Mesenchymal stem cell (in vitro differentiated cells and primary cell): ENCODE measurements at regions not wholly inside any gene's neighbourhood (a gene's known extent, or its start where the extent isn't known, plus 50 kb on each side); places are given as distances from the start of the nearest gene placed in this dataset.
A peak's percentile ranks its signal among the peaks of the same experiment; 100 is the strongest.

ENCODE experiments used
- DNase-seq: peaks from one replicate; pipeline ENCODE4 v3.0.0-alpha.2; 2013
- H2AFZ ChIP-seq: one replicate; pipeline ENCODE4 v1.6.1; 2013; ENCODE audit warnings: low read depth, mild to moderate bottlenecking, control low read depth, inconsistent platforms, low read length, moderate library complexity
- H2AK5ac ChIP-seq: 2 replicates; pipeline ENCODE4 v1.6.1; 2013; ENCODE audit warnings: low read length, moderate library complexity, mild to moderate bottlenecking, inconsistent platforms; ENCODE audit not compliant: severe bottlenecking
- H2BK120ac ChIP-seq: one replicate; pipeline ENCODE4 v1.6.1; 2013; ENCODE audit warnings: low read depth, mild to moderate bottlenecking, inconsistent platforms, low read length, moderate library complexity
- H2BK12ac ChIP-seq, 2 experiments: one replicate each; pipeline ENCODE4 v1.6.1; 2013; ENCODE audit warnings: inconsistent platforms in 2 of 2, low read length in 2 of 2, mild to moderate bottlenecking in 2 of 2, moderate library complexity in 2 of 2, control low read depth in 1 of 2
- H2BK15ac ChIP-seq: one replicate; pipeline ENCODE4 v1.6.1; 2013; ENCODE audit warnings: mild to moderate bottlenecking, low read depth, inconsistent platforms; ENCODE audit not compliant: poor library complexity, severe bottlenecking
- H2BK5ac ChIP-seq: 2 replicates; pipeline ENCODE4 v1.6.1; 2013; ENCODE audit warnings: low read depth, mild to moderate bottlenecking, low read length, control low read depth, inconsistent platforms; ENCODE audit not compliant: poor library complexity, severe bottlenecking
- H3K14ac ChIP-seq, 2 experiments: one replicate each; pipeline ENCODE4 v1.6.1; 2013; ENCODE audit warnings: inconsistent platforms in 2 of 2, low read length in 2 of 2, control low read depth in 1 of 2, mild to moderate bottlenecking in 1 of 2, moderate library complexity in 1 of 2
- H3K18ac ChIP-seq, 2 experiments: one replicate each; pipeline ENCODE4 v1.6.1; 2013; ENCODE audit warnings: inconsistent platforms in 2 of 2, low read length in 2 of 2, control low read depth in 1 of 2, low read depth in 1 of 2, mild to moderate bottlenecking in 1 of 2
- H3K23ac ChIP-seq, 2 experiments: one replicate each; pipeline ENCODE4 v1.6.1; 2013; ENCODE audit warnings: inconsistent platforms in 2 of 2, low read length in 2 of 2, mild to moderate bottlenecking in 2 of 2, moderate library complexity in 2 of 2, control low read depth in 1 of 2
- H3K27ac ChIP-seq: 2 replicates; pipeline ENCODE4 v1.5.1; 2013; ENCODE audit warnings: mild to moderate bottlenecking, moderate library complexity, low read length, control low read depth, inconsistent platforms; ENCODE audit not compliant: poor library complexity, severe bottlenecking
- H3K27me3 ChIP-seq, 2 experiments: 2 replicates each; pipeline versions ENCODE4 v1.6.1 to v1.7.0; 2013; ENCODE audit warnings: low read length in 2 of 2, mild to moderate bottlenecking in 2 of 2, moderate library complexity in 2 of 2, control low read depth in 1 of 2, inconsistent platforms in 1 of 2; ENCODE audit not compliant: control insufficient read depth in 1 of 2, insufficient read depth in 1 of 2
- H3K36me3 ChIP-seq, 2 experiments: 2 replicates each; pipeline versions ENCODE4 v1.6.1 to v1.7.0; 2013; ENCODE audit warnings: low read length in 2 of 2, control low read depth in 1 of 2, inconsistent platforms in 1 of 2, low read depth in 1 of 2, mild to moderate bottlenecking in 1 of 2; ENCODE audit not compliant: insufficient read depth in 2 of 2, control insufficient read depth in 1 of 2
- H3K4ac ChIP-seq, 2 experiments: one replicate each; pipeline ENCODE4 v1.6.1; 2013; ENCODE audit warnings: inconsistent platforms in 2 of 2, low read length in 2 of 2, mild to moderate bottlenecking in 2 of 2, moderate library complexity in 2 of 2, control low read depth in 1 of 2, low read depth in 1 of 2
- H3K4me1 ChIP-seq: 2 replicates; pipeline ENCODE4 v1.6.1; 2013; ENCODE audit warnings: low read depth, low read length, control low read depth; ENCODE audit not compliant: control insufficient read depth, insufficient read depth
- H3K4me2 ChIP-seq: 2 replicates; pipeline ENCODE4 v1.6.1; 2013; ENCODE audit warnings: low read length, mild to moderate bottlenecking, inconsistent platforms; ENCODE audit not compliant: poor library complexity, severe bottlenecking
- H3K4me3 ChIP-seq, 2 experiments: 2 replicates each; pipeline versions ENCODE4 v1.5.1 to v1.7.0; 2013; ENCODE audit warnings: low read length in 2 of 2, mild to moderate bottlenecking in 2 of 2, control low read depth in 1 of 2, low read depth in 1 of 2; ENCODE audit not compliant: insufficient read depth in 1 of 2
- H3K79me1 ChIP-seq: replicated peaks from 2 replicates; pipeline ENCODE4 v1.6.1; 2013; ENCODE audit warnings: mild to moderate bottlenecking, control low read depth, low read length, inconsistent platforms; ENCODE audit not compliant: poor library complexity, severe bottlenecking
- H3K9ac ChIP-seq: 2 replicates; pipeline ENCODE4 v1.7.0; 2013; ENCODE audit warnings: mild to moderate bottlenecking, low read length, moderate library complexity
- H3K9me3 ChIP-seq: 2 replicates; pipeline ENCODE4 v1.7.0; 2013; ENCODE audit warnings: mild to moderate bottlenecking, low read length; ENCODE audit not compliant: control insufficient read depth
- H4K8ac ChIP-seq: one replicate; pipeline ENCODE4 v1.6.1; 2013; ENCODE audit warnings: inconsistent platforms, mild to moderate bottlenecking, low read length, moderate library complexity
- H4K91ac ChIP-seq: one replicate; pipeline ENCODE4 v1.6.1; 2013; ENCODE audit warnings: mild to moderate bottlenecking, low read length, inconsistent platforms
- WGBS: methylation state at CpG from one replicate; pipeline ENCODE4 v1.1.7; 2013; ENCODE audit warnings: mixed read lengths; 5-methylcytosine and 5-hydroxymethylcytosine counted together

DNA sequence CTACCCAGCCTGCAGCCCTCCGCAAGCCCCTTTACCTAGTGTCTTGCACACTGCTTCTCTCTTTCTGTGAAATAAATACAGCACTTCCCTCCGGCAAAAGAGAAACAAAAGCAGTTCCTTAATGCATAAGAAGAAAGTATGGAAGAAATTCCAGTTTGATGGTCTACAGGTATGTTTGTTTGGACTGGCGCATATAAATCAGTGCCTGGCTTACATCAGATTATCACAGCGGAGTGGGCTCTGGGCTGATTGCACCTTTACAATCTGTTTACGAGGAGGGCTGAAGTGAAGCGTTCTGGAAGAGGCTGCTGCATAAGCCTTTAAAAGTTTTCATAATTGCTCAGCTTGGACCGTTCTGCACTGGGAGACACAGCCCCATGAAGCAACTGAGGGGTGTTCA lies 153.5 kb upstream of the FOXF1 start:
- Histone ChIP-seq H3K9me3 (peaks cover 9% of the 10 kb centered on the region), H4K91ac (peak overlapping the region; percentile 70), H3K27ac (no peak overlapping the region), H2AFZ (no peak overlapping the region), H3K4me2 (no peak overlapping the region), H2BK12ac (peak overlapping the region in 1 of 2 experiments; percentile 81), H3K36me3 (no peaks in the 10 kb centered on the region), H2AK5ac (no peak overlapping the region), H3K79me1 (no peaks in the 10 kb centered on the region), H4K8ac (no peak overlapping the region), H3K18ac (peak overlapping the region in 1 of 2 experiments; percentile 37), H3K9ac (no peak overlapping the region), H2BK5ac (no peak overlapping the region), H3K4me3 (no peak overlapping the region), H3K4me1 (peaks cover 2% of the 10 kb centered on the region), H3K4ac (no peak overlapping the region), H2BK120ac (no peak overlapping the region), H3K23ac (no peak overlapping the region), H3K14ac (no peak overlapping the region), H3K27me3 (peaks cover 0 to 58% of the 10 kb centered on the region in 2 experiments), H2BK15ac (no peak overlapping the region)
- no peak for DNase-seq
- WGBS = 80% methylated on average over 7 of the region's 7 CpGs

DNA sequence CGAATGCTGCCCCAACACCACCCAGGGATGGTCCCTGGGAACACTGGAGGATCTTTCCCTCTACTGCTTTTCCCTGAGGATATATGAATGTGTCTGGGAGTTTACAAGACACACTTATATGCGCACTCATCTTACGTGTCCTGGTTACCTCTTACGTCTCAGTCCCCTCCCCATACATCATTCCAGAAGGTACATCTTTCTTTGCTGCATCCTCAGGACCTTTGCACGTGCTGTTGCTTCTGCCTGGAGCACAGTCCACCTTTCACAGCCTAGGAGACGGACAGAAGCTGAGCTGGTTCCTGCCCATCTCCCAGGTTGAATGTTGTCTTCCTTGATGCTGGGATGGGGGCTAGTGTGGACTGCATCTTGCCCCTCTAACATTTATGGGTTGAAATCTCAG lies 153.0 kb upstream of the FOXF1 start:
- 95% methylated on average over 6 of the region's 6 CpGs for WGBS
- H3K36me3 ChIP-seq = no peaks in the 10 kb centered on the region
- no peak overlapping the region for H2BK120ac ChIP-seq
- H2BK12ac ChIP-seq = peak overlapping the region in 1 of 2 experiments; percentile 81
- no peaks in the 10 kb centered on the region for H3K79me1 ChIP-seq
- H2BK15ac ChIP-seq = no peak overlapping the region
- H3K4me2 ChIP-seq = no peak overlapping the region
- H3K4me1 ChIP-seq = peaks cover 2% of the 10 kb centered on the region
- H3K23ac ChIP-seq = no peak overlapping the region
- peak overlapping the region; percentile 70 for H4K91ac ChIP-seq
- no peak overlapping the region for H2AK5ac ChIP-seq
- no peak overlapping the region for H3K27ac ChIP-seq
- H3K14ac ChIP-seq = no peak overlapping the region
- peaks cover 9% of the 10 kb centered on the region for H3K9me3 ChIP-seq
- peaks cover 0 to 54% of the 10 kb centered on the region in 2 experiments for H3K27me3 ChIP-seq
- peak overlapping the region in 1 of 2 experiments; percentile 44 for H3K4ac ChIP-seq
- no peak overlapping the region for H4K8ac ChIP-seq
- H2AFZ ChIP-seq = no peak overlapping the region
- H3K4me3 ChIP-seq = no peak overlapping the region
- H3K9ac ChIP-seq = no peak overlapping the region
- DNase-seq = no peak
- peak overlapping the region; percentile 4 to 37 for H3K18ac ChIP-seq
- H2BK5ac ChIP-seq = no peak overlapping the region

DNA sequence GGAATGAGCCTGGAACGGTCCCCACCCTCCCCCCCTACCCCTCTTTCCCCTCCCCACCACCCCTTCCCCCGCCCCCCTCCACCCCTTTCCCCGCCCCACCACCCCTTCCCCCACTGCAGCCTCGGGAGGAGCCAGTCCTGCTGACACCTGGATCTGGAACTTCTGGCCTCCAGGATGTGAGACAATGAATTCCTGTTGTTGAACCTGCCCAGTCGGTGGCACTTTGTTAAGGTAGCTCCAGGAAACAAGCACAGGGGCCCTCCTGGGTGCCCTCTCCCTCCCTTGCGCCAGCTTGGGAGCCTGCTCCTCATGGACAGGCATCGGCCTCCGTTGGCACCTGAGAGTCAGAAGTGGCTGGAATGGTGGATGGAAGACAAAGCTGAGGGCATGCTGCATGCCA lies 152.4 kb upstream of the FOXF1 start:
- Histone ChIP-seq H3K9ac (no peak overlapping the region), H3K4ac (peak overlapping the region in 1 of 2 experiments; percentile 78), H3K36me3 (no peaks in the 10 kb centered on the region), H3K27ac (no peak overlapping the region), H3K18ac (no peak overlapping the region), H3K79me1 (no peaks in the 10 kb centered on the region), H4K91ac (peak overlapping the region; percentile 91), H3K4me2 (no peak overlapping the region), H3K4me1 (peaks cover 2% of the 10 kb centered on the region), H2BK5ac (no peak overlapping the region), H3K14ac (no peak overlapping the region), H3K27me3 (peaks cover 0 to 49% of the 10 kb centered on the region in 2 experiments), H3K4me3 (no peak overlapping the region), H2AFZ (no peak overlapping the region), H2AK5ac (no peak overlapping the region), H2BK12ac (peak overlapping the region; percentile 72 to 82), H2BK15ac (peak overlapping the region; percentile 88), H3K9me3 (peaks cover 9% of the 10 kb centered on the region), H2BK120ac (no peak overlapping the region), H3K23ac (no peak overlapping the region), H4K8ac (peak overlapping the region; percentile 36)
- WGBS = 86% methylated on average over 5 of the region's 8 CpGs
- DNase-seq = no peak

DNA sequence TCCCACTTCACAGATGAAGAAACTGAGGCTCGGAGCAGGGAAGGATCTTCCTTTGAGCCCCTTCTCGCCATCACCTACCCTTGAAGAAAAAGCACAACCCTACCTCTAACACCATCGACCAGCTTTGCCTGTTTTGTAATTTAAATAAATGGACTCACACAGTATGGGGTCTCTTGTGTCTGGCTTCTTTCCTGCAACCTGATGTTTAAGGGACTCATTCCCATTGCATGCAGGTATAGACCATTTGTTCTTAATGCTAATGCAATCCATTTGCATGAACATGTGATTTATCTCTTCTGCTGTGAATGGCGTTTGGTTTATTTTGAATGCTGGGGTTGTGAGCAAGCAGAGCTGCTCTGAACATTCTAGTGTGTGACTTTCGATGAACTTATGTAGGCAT lies 150.8 kb upstream of the FOXF1 start:
- no peak overlapping the region for H2BK12ac ChIP-seq
- no peak overlapping the region for H3K4ac ChIP-seq
- no peak overlapping the region for H2AFZ ChIP-seq
- H3K18ac ChIP-seq = peak overlapping the region in 1 of 2 experiments; percentile 15
- H2BK5ac ChIP-seq = no peak overlapping the region
- H2BK120ac ChIP-seq = no peak overlapping the region
- WGBS = 76% methylated on average over 4 of the region's 5 CpGs
- H3K4me3 ChIP-seq = no peak overlapping the region
- no peak overlapping the region for H3K14ac ChIP-seq
- DNase-seq = no peak
- no peak overlapping the region for H4K8ac ChIP-seq
- H3K9ac ChIP-seq = no peak overlapping the region
- H4K91ac ChIP-seq = no peak overlapping the region
- H2AK5ac ChIP-seq = no peak overlapping the region
- H2BK15ac ChIP-seq = no peak overlapping the region
- H3K4me1 ChIP-seq = peaks cover 2% of the 10 kb centered on the region
- no peak overlapping the region for H3K23ac ChIP-seq
- no peak overlapping the region for H3K27ac ChIP-seq
- no peaks in the 10 kb centered on the region for H3K36me3 ChIP-seq
- peaks cover 0 to 51% of the 10 kb centered on the region in 2 experiments for H3K27me3 ChIP-seq
- no peaks in the 10 kb centered on the region for H3K79me1 ChIP-seq
- H3K9me3 ChIP-seq = peaks cover 9% of the 10 kb centered on the region
- no peak overlapping the region for H3K4me2 ChIP-seq
